ENCODE measurements at regions not wholly inside any gene's neighbourhood (a gene's known extent, or its start where the extent isn't known, plus 50 kb on each side); places are given as distances from the start of the nearest gene placed in this dataset.

DNA sequence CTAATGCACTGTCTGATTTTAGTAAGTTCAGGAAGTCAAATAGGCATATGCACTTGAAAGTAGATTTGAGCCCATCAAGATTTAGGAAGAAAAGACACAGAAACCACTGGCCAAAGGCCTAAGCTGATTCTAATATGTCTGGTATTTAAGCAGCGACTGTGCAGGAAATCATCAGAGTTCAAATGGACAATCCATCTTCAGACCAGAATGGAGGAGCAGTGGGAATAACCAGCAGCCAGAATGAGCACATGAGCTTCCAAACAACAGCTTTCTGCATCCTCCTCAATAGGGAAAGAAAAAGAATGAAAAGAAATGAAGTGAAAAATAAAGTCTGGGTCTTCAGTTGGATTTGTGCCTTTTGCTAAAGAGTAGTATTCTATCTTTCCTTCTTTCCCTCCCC lies 50.6 kb downstream of the SOD2 start (continued):
- TF ChIP-seq, protein P1, sequence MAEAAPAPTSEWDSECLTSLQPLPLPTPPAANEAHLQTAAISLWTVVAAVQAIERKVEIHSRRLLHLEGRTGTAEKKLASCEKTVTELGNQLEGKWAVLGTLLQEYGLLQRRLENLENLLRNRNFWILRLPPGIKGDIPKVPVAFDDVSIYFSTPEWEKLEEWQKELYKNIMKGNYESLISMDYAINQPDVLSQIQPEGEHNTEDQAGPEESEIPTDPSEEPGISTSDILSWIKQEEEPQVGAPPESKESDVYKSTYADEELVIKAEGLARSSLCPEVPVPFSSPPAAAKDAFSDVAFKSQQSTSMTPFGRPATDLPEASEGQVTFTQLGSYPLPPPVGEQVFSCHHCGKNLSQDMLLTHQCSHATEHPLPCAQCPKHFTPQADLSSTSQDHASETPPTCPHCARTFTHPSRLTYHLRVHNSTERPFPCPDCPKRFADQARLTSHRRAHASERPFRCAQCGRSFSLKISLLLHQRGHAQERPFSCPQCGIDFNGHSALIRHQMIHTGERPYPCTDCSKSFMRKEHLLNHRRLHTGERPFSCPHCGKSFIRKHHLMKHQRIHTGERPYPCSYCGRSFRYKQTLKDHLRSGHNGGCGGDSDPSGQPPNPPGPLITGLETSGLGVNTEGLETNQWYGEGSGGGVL (CRISPR knock-in tag; IDR thresholded peaks at IDR 0.05) = no peak
- TF ChIP-seq, protein P2, sequence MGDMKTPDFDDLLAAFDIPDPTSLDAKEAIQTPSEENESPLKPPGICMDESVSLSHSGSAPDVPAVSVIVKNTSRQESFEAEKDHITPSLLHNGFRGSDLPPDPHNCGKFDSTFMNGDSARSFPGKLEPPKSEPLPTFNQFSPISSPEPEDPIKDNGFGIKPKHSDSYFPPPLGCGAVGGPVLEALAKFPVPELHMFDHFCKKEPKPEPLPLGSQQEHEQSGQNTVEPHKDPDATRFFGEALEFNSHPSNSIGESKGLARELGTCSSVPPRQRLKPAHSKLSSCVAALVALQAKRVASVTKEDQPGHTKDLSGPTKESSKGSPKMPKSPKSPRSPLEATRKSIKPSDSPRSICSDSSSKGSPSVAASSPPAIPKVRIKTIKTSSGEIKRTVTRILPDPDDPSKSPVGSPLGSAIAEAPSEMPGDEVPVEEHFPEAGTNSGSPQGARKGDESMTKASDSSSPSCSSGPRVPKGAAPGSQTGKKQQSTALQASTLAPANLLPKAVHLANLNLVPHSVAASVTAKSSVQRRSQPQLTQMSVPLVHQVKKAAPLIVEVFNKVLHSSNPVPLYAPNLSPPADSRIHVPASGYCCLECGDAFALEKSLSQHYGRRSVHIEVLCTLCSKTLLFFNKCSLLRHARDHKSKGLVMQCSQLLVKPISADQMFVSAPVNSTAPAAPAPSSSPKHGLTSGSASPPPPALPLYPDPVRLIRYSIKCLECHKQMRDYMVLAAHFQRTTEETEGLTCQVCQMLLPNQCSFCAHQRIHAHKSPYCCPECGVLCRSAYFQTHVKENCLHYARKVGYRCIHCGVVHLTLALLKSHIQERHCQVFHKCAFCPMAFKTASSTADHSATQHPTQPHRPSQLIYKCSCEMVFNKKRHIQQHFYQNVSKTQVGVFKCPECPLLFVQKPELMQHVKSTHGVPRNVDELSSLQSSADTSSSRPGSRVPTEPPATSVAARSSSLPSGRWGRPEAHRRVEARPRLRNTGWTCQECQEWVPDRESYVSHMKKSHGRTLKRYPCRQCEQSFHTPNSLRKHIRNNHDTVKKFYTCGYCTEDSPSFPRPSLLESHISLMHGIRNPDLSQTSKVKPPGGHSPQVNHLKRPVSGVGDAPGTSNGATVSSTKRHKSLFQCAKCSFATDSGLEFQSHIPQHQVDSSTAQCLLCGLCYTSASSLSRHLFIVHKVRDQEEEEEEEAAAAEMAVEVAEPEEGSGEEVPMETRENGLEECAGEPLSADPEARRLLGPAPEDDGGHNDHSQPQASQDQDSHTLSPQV (IDR thresholded peaks at IDR 0.05) = no peak
- TF ChIP-seq GTF2A2 (tag; IDR thresholded peaks at IDR 0.05) (no peak), NFE2L1 (tag; IDR thresholded peaks at IDR 0.05; ENCODE audit: borderline replicate concordance, low read depth) (no peak), ZNF707 (CRISPR knock-in tag; conservative IDR thresholded peaks at IDR 0.05) (no peak), YBX1 (IDR thresholded peaks at IDR 0.05) (no peak), ZKSCAN3 (CRISPR knock-in tag; IDR thresholded peaks at IDR 0.05) (no peak), ZNF785 (CRISPR knock-in tag; IDR thresholded peaks at IDR 0.05) (no peak), ZC3H11A (IDR thresholded peaks at IDR 0.05; ENCODE audit: low read depth, low read length) (no peak)
- TF ChIP-seq, protein P3, sequence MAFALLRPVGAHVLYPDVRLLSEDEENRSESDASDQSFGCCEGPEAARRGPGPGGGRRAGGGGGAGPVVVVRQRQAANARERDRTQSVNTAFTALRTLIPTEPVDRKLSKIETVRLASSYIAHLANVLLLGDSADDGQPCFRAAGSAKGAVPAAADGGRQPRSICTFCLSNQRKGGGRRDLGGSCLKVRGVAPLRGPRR (CRISPR knock-in tag; IDR thresholded peaks at IDR 0.05) = no peak
- TF ChIP-seq, protein P4, sequence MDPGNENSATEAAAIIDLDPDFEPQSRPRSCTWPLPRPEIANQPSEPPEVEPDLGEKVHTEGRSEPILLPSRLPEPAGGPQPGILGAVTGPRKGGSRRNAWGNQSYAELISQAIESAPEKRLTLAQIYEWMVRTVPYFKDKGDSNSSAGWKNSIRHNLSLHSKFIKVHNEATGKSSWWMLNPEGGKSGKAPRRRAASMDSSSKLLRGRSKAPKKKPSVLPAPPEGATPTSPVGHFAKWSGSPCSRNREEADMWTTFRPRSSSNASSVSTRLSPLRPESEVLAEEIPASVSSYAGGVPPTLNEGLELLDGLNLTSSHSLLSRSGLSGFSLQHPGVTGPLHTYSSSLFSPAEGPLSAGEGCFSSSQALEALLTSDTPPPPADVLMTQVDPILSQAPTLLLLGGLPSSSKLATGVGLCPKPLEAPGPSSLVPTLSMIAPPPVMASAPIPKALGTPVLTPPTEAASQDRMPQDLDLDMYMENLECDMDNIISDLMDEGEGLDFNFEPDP (CRISPR knock-in tag; IDR thresholded peaks at IDR 0.05) = no peak

All from K562 (cell line).